ENCODE measurements at regions not wholly inside any gene's neighbourhood (a gene's known extent, or its start where the extent isn't known, plus 50 kb on each side); places are given as distances from the start of the nearest gene placed in this dataset.
"Not testable (repeated sequence)": the region's sequence is repeated elsewhere in the genome, so short reads cannot be mapped to it uniquely, and the experiment has no call there.

DNA sequence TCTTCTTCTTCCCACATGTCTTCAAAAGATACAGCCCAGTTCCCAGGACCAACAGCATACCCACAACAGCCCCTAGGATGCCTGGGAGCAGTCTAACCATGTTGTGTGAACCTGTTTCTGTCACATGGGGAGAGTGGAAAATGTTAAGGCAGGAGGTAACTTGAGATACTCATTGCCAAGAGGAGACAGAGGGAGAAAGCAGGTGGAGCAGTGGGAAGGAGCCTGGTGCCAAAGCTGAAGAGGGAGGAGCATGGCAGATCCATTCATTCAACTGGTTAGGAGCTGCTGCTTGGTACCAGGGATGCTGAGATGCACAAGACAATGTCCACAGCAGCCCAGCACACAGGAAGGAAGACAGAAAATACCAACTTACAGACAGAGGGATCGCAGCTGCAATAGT is 149.8 kb upstream of the ETV3 start:
- no peak for DNase-seq

DNA sequence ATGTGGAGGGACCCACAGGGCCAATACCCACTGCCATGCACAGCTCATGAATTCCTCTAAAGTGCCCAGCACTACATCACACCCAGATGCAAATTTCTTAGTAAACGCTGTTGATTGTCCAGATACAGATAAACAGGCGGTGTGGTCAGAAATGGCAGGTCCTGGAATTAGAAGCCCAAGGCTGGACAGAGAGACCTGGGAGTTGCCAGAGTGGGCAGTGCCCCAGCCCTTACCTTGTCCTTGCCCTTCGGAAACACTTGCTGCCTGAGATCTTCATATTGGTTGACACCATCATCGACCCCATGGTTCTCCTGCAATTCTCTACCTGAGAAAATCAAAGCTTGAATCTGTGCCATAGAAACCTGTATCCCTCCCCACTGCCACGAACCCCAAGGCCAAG is 149.3 kb upstream of the ETV3 start:
- no peak for DNase-seq

DNA sequence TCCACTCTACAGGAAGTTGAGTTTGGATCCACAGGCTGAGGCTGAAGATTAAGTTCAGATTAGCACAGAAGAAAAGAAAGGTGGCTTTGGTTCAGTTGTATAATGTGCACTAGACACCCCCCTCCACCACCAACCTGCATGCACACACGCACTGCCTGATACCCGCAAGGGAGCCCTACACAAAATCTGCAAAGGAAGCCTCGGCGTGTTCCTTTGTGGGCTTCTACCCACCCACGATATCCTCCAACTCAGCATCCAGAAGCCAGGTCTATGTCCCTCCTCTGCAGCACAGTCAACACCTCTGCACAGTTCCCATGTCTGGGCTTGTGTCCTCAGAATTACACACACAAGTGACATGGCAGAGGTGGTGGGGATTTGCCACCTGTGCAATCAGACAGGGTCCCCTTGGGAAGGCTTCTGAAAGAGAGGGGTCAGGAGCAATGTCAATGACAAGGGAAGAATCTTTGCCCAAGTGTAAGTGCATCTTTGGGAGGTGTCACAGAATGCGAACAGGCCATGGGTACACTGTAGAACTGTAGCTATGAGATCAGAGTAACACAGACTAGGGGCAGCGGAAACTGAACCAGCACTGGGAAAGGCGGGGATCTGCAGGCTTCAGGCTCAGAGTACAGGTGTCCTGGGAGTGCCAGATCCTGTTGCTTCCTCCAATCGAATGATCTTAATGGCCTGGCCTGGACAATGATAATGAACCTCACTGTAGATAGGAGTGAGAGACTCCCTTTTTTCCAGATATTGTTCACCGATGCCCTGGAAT is 148.6 kb upstream of the ETV3 start:
- DNase-seq, result no peak

DNA sequence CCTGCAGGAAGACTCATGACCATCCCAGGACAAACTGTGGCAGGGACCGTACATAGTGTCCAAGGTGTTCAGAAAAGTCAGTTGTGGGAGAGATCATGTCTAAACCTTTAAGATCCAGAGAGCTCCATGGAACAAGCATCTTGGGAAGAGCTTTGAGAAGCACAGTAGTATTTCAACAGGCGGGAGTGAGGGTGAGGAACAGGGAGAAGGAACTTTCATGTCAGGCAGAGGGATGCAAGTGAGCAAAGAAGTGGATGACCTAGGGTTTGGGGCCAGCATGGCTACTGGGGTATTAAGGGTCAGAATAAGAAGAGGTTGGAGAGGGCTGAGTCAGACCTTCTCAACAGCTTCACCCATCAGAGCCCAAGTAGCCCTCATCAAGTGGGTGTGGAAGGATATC is 147.9 kb upstream of the ETV3 start:
- no peak for DNase-seq

DNA sequence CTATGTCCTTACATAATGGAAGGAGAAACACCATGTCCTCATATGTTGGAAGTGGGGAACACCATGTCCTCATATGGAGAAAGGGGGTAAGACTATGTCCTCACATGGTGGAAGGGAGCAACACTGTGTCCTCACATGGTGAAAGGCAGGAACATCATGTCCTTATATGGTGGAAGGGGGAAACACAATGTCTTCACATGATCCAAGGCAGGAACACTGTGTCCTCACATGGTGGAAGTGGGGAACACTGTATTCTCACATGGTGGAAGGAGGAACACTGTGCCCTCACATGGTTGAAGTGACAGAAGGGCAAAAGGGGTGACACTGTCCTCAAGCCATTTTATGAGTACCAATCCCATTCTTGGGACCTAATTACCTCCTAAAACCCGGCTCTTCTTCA is 146.3 kb upstream of the ETV3 start:
- no peak for DNase-seq

DNA sequence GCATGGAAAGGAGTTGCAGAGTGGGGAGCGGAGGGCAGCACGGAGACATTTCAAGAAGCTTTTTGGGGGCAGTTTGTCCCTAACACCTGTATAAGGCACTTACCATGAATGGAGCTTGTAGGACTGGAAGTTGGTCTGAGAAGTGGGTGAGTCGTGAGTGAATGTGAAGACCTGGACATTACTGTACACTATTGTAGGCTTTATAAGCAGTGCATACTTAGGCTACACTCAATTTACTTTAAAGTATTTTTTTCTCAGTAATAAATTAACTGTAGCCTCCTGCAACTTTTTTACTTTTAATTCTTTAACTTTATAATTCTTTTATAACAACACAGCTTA is 141.6 kb upstream of the ETV3 start:
- DNase-seq, result no peak

DNA sequence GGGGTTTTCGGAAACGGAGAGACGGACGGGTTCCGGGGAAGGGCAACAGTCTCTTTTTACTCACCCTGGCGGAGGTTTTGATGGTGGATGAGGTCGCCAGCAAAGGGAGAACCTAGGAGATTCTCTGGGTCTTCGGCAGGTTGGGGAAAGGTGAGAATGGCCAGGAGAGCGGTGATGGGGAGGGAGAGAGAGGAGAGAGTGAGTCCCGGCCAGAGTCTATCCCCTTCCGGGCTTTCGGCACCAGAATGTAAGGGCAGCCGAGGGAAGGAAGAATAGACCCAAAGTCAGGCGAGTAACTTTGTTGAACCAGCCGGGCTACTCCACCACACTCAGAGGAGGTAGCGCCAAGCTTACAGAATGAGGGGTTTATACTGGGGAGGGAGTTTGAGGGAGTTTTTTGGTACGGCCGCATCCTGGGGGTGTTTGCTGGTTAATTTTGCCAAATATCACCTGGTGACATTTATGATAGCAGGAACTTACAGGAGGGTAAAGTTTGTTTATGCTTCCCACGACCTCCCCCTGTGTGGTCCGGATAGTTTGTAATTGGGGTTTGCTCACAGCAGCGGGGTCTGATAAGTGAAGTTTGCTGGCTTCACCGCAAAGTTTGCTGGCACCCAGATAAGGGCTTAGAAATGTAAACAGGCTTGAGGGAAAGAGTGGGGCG is 141.1 kb upstream of the ETV3 start:
- DNase-seq, result no peak

DNA sequence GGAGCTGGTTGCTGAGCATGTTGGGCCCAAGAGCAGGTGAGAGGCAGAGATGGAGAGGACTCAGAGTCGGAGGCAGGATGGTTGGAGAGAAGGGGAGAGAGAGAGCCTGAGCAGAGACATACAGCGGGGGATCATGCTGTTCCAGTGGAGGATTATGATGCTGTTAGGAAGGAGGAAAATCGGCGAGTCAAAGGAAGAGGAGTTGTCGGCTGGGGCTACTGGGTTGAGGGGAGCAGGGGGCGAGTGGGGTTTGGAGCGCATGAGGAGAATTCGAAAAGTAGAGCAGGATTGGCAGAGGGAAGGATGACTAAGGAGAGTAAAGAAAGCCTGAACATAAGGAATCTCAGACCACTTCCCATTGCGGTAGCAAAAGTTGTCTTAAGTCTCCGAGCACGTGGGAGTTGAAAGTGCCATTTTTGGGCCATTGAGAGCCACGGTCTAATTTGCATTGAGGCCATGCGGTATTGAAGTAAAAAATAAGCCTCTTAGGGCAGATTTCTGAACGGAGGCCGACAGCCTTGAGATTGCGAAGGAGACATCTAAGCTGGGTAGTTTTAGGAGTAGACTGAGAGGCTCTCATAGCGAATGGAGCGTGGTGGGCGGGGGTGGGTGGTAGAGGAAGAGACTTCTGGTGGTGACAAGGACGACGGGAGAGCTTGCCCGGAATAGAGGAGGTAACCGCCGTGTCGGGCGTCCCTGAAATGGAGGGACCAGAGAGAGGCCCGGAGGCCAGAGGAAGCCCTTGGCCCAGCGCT is 140.4 kb upstream of the ETV3 start:
- no peak for DNase-seq

DNA sequence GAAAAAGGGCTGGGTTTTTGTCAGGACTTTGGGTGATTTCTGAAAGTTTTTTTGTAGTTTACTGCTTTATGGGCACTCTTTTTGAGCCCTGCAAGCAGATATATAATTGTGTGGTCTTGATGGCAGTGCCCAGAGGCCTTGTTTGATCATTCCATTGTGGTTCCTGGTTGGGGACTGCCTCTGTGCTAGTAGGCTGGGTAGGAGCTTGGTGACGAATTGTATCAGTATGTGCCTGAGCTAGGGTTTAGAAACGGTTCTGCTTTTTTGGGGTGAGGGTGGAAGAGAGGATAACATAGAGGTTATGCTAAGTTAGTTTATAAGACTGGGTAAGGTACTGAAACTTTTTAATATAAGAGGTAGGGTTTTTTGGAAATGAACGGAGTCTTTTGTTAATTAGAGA is 139.7 kb upstream of the ETV3 start:
- DNase-seq, result no peak

DNA sequence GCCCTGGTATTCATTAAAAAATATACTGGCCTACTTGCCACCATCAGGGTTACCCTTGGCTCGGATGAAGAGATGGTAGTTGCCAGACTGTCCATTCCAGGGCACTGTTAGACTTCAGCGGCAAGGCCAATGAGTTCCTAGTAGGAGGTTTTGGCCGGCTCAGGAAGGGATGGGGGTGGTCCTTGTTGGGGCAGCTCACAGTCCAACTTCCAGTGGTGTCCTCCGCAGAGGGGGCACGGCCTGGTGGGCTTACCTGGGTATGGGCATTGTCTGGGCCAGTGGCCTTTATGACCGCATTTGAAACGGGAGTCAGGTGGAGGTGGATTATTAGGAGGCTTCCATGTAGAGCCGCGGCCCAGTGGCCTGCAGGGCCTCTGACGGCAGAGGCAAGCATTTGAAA is 139.1 kb upstream of the ETV3 start:
- no peak for DNase-seq

DNA sequence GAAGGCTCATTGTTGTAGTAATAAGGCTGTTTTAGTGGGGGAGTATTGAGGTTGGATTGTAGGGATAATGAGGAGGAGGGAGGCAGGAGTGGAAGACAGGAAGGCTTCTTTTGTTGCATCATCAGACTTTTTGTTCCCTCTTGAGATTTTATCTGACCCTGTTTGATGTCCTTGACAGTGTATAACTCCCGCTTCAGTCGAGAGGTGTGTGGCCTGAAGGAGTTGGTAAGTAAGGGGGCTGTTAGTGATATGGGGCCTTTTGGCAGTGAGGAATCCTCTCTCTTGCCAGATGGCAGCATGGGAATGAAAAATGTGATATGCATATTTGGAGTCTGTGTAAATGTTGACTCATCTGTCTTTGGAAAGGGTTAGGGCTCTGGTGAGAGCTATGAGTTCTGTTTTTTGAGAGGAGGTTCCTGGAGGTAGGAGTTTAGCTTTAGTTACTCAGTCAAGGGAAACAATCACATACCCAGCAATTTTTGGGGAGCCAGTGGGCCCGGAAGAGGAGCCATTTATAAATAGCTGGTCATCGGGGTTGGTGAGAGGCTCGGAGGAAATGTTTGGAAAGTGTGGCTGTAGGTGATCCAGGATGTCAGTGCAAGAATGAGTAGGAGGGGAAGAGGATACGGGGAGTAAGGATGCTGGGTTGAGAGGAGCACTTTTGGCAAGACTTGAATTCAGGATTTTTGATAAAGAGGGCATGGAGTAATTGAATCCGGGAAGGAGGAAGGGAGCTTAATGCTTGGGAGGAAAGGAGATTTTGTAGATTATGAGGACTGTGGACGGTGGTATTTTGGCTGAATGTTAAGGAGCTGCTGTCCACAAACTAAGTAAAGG is 136.7 kb upstream of the ETV3 start:
- no peak for DNase-seq

DNA sequence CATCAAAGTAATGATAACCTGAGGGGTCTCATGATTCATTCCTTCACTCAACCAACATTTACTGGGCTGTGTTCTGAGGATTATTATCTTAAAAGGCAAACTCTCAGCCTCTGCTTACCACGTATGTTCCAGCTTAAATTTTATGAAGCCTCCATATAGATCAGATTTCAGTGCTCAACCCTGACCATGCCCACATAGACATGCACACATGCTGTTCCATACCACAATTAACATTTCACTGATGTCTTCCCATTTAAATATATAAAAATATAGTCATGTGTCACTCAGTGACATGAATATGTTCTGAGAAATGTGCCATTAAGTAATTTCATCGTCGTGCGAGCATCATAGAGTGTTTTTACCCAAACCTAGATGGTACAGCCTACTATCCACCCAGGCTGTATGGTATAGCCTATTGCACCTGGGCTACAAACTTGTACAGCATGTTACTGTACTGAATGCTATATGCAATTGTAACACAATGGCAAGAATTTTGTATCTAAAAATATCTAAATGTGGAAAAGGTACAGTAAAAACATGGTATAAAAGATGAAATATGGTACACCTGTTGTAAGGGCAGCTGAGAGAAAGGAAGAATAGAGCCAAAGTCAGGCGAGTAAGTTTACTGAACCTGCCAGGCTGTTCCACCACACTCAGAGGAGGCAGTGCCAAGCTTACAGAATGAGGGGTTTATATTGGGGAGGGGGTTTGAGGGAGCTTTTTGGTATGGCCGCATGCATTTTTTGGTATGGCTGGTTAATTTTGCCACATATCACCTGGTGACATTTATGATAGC is 134.7 kb upstream of the ETV3 start:
- no peak for DNase-seq

DNA sequence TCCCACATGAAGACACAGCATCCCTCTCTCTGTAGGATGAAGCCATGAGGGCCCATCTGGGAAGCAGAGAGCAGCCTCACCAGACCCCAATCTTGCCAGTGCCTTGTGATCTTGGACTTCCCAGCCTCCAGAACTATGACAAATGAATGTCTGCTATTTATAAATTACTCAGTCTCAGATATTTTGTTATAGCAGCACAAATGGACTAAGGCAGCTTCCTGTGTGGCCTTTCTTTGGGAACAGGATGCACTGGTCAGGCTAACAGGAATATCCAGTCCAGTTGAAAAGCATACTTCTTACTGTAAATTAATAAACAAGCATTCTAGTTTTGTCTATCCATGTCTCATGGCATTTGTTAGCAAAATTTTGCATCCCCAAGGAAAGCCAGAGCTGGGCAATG is 134.1 kb upstream of the ETV3 start:
- DNase-seq, result no peak

DNA sequence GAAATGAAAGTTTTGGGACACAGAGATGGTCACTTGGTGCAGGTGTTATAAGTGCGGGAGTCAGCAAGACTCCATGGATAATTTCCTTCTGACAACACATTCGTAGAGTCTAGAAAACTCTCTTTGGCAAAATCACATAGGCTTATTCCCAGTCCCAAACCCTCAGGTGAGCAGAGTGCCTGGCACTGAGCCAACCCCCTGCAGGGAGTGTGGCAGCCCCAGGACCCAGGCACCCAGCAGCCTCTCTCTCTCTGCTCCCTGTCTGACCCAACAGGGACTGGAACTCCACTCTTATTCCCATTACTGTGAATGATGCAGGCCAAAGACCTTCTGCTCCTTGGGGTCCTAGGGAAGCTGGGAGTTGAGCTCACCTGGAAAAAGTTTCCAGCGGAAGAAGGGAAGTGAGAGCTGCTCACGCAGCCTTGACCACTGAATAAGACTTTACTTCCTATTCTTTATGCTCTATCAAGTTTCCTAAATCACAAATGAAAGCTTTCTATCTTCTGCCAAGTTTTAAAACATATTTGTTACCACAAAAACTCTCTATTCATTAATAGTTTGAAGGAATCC is 132.6 kb upstream of the ETV3 start:
- no peak for DNase-seq

DNA sequence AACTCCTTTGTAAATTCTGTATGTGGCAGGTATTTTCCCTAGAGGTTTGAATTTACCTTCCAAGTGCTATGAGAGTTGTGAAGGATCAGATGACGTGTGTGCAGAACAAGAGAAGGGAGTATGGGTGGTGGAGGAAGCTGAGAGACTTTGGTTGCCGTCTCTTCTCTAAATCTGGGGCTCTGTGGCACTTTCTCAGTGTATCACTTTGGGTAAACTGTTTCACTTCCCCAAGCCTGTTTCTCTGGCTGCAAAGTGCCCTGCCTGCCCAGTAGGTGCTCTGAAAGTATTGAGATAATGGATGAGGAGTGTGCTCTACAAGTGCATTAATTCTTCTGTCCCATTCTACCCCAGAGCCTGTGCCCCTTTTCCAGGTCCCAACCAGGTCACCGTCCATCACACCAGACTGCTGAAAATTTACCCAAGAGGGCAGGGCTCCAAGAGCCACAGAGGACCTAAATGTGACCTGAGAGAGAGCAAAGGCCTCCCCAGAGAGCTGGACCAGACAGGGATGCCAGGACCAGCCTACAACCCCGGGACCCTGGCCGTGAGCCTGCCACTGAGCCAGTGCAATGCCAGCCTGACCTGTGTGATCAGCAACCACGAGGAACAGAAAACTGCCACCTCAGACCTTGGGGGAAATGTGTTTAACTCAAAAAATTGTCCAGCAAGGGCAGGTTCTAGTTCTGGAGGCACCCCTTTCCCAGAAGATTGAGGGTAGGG is 131.6 kb upstream of the ETV3 start:
- no peak for DNase-seq

DNA sequence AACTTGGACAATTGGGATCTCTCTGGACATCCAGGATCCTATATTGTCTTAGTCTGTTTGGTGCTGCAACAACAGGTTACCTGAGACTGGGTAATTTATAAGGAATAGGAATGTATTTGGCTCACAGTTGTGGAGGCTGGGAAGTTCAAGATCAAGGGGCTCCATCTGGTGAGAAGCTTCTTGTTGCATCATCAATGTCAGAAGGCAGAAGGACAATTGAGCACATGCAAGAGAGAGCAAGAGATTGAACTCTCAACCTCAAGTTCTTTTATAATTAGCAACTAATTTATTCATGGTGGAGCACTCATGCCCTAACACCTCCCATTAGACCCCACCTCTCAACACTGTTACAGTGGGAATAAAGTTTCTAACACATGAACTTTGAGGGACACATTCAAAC is 124.7 kb upstream of the ETV3 start:
- no peak for DNase-seq

DNA sequence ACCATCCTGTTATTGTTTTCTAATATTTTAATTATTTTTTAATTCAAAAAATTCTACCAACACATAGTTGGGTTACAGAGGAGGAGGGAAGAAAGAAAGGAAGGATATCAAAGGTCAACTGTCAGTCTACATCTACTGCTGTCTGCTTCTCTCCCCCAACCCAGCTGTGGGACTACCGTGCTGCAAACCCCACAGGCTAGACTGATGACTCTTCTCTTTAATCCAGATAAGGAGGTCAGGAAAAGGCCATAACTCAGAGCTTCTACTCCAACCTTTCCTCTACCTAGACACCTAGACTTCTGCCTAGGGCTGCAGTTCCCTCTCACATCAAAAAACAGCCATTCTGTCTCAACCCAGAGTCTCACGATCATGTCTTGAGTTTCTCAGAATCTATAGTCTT is 124.2 kb upstream of the ETV3 start:
- DNase-seq, result no peak

DNA sequence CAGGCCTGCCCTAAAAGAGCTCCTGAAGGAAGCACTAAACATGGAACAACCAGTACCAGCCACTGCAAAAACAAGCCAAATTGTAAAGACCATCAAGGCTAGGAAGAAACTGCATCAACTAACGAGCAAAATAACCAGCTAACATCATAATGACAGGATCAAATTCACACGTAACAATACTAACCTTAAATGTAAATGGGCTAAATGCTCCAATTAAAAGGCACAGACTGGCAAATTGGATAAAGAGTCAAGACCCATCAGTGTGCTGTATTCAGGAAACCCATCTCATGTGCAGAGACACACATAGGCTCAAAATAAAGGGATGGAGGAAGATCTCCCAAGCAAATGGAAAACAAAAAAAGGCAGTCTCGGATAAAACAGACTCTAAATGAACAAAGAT is 117.7 kb upstream of the ETV3 start:
- not testable (repeated sequence) for DNase-seq

DNA sequence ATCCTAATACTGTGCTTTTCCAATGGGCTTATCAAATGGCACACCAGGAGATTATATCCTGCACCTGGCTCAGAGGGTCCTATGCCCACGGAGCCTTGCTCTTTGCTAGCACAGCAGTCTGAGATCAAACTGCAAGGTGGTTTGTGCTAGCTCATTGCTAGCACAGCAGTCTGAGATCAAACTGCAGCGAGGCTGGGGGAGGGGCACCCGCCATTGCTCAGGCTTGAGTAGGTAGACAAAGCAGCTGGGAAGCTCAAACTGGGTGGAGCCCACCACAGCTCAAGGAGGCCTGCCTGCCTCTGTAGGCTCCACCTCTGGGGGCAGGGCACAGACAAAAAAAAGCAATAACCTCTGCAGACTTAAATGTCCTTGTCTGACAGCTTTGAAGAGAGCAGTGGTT is 116.0 kb upstream of the ETV3 start:
- DNase-seq, result not testable (repeated sequence)

DNA sequence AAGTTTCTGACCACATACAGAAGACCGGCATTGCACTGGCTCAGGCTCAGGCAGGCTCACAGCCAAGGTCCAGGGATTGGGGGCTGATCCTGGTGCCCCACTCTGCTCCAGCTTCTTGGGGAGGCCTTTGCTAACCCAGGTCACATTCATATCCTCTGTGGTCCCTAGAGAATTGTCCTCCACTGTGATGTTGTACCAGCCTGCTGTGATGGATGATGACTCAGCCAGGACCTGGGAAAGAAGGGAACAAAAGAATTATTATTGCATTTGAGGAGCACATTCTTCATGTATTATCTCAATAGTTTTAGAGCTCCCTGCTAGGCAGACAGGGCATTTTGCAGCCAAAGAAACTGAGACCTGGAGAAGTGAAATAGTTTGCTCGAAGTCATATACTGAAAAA is 114.3 kb upstream of the ETV3 start:
- no peak for DNase-seq

DNA sequence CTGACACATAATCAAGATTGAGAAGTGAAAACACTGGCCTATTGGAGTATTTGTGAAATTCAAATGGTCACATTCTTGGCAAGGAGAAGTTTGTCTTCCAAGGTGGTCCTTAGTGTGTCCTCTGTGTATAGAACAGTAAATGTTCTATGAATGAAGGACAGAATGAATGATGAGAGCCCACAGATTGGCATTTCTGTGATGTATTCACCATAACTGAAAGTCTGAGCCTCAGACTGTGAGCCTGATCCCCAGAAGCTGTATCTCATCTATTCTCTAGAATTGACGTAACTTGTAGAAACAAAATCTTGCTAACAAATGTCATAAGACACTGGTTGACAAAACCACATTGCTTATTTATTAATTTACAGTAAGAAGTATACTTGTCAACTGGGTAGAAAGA is 111.5 kb upstream of the ETV3 start:
- no peak for DNase-seq
